ENCODE measurements at regions not wholly inside any gene's neighbourhood (a gene's known extent, or its start where the extent isn't known, plus 50 kb on each side); places are given as distances from the start of the nearest gene placed in this dataset.

DNA sequence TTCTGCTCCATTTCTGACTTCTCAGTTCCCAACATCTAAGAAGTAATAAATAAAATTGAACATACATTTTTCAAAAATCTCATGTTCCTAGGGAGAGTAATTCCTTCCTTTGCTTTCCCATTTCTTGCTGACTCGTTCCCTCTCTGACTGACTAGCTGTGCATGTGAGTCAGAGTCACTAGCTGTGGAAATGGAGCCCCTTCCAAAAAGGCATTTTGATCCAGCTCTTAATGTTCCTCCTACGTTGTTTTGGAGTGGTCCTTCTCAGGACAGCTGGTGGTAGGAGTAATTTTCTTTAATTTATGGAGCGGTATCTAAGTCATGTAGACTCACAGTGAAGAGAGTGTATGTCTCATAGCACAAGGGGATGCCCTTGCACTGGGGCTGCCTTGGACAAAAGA, 460.2 kb downstream of the GADD45G start:
- TF ChIP-seq, protein P1, sequence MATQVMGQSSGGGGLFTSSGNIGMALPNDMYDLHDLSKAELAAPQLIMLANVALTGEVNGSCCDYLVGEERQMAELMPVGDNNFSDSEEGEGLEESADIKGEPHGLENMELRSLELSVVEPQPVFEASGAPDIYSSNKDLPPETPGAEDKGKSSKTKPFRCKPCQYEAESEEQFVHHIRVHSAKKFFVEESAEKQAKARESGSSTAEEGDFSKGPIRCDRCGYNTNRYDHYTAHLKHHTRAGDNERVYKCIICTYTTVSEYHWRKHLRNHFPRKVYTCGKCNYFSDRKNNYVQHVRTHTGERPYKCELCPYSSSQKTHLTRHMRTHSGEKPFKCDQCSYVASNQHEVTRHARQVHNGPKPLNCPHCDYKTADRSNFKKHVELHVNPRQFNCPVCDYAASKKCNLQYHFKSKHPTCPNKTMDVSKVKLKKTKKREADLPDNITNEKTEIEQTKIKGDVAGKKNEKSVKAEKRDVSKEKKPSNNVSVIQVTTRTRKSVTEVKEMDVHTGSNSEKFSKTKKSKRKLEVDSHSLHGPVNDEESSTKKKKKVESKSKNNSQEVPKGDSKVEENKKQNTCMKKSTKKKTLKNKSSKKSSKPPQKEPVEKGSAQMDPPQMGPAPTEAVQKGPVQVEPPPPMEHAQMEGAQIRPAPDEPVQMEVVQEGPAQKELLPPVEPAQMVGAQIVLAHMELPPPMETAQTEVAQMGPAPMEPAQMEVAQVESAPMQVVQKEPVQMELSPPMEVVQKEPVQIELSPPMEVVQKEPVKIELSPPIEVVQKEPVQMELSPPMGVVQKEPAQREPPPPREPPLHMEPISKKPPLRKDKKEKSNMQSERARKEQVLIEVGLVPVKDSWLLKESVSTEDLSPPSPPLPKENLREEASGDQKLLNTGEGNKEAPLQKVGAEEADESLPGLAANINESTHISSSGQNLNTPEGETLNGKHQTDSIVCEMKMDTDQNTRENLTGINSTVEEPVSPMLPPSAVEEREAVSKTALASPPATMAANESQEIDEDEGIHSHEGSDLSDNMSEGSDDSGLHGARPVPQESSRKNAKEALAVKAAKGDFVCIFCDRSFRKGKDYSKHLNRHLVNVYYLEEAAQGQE (IDR thresholded peaks at IDR 0.05; ENCODE audit: borderline replicate concordance): no peak
- TF ChIP-seq EZH2 (IDR thresholded peaks at IDR 0.05; ENCODE audit: borderline replicate concordance, insufficient read depth, low read length, poor library complexity, severe bottlenecking) (no peak), RAD21 (conservative IDR thresholded peaks at IDR 0.05) (no peak), EP300 (conservative IDR thresholded peaks at IDR 0.05; ENCODE audit: poor library complexity, severe bottlenecking) (no peak), TAF1 (IDR thresholded peaks at IDR 0.05; ENCODE audit: low read depth) (no peak)
- H4K20me1 ChIP-seq (ENCODE audit: insufficient read depth): no peaks in the 10 kb centered on the region
- H3K4me2 ChIP-seq (ENCODE audit: low read length): no peak overlapping the region
- no peaks in the 10 kb centered on the region for H3K79me2 ChIP-seq (replicated peaks; ENCODE audit: insufficient read depth, low read length)
- no peak overlapping the region for H3K27ac ChIP-seq (ENCODE audit: low read length)
- H3K9me2 ChIP-seq (ENCODE audit: insufficient read depth, low read length): no peaks in the 10 kb centered on the region
- H3K36me3 ChIP-seq (ENCODE audit: insufficient read depth, low read length): no peaks in the 10 kb centered on the region
- no peak overlapping the region for H2AFZ ChIP-seq (ENCODE audit: low read depth, low read length)
- no peaks in the 10 kb centered on the region for H3F3A ChIP-seq (ENCODE audit: insufficient read depth, low read length, poor library complexity, severe bottlenecking)
- H3K9me3 ChIP-seq (ENCODE audit: low read length): no peaks in the 10 kb centered on the region
- no peak overlapping the region for H3K4me3 ChIP-seq (ENCODE audit: low read length)
- H3K27me3 ChIP-seq (ENCODE audit: insufficient read depth, low read depth, low read length): no peaks in the 10 kb centered on the region
- H3K9ac ChIP-seq (ENCODE audit: low read length): no peak overlapping the region

DNA sequence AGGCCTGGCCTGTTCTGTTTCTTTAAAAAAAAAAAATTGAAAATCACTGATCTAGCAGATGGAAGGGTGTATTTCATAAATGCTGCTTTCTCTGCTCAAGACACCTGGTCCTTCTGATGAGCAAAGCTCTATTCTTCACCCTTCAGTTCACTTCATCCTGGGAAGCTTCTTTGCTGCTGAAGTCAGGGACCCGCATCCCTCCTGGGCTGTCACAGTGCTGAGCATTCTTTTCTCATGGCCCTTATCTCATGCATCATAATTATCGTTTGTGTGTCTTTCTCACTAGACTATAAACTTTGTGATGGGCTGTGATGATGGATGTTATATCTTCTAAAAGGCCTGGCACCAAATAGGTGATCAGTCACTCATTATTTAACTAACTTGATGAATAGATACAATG, 461.0 kb downstream of the GADD45G start:
- no peaks in the 10 kb centered on the region for H3K27me3 ChIP-seq (ENCODE audit: insufficient read depth, low read depth, low read length)
- no peaks in the 10 kb centered on the region for H3K9me2 ChIP-seq (ENCODE audit: insufficient read depth, low read length)
- no peaks in the 10 kb centered on the region for H3F3A ChIP-seq (ENCODE audit: insufficient read depth, low read length, poor library complexity, severe bottlenecking)
- no peaks in the 10 kb centered on the region for H3K9me3 ChIP-seq (ENCODE audit: low read length)
- no peak overlapping the region for H2AFZ ChIP-seq (ENCODE audit: low read depth, low read length)
- H3K27ac ChIP-seq (ENCODE audit: low read length): no peak overlapping the region
- TF ChIP-seq EP300 (conservative IDR thresholded peaks at IDR 0.05; ENCODE audit: poor library complexity, severe bottlenecking) (no peak), RAD21 (conservative IDR thresholded peaks at IDR 0.05) (no peak), SMC3 (conservative IDR thresholded peaks at IDR 0.05; ENCODE audit: poor library complexity) (no peak), MXI1 (conservative IDR thresholded peaks at IDR 0.05; ENCODE audit: poor library complexity, severe bottlenecking) (no peak), TAF1 (IDR thresholded peaks at IDR 0.05; ENCODE audit: low read depth) (no peak), POLR2AphosphoS5 (IDR thresholded peaks at IDR 0.05) (no peak), EZH2 (IDR thresholded peaks at IDR 0.05; ENCODE audit: borderline replicate concordance, insufficient read depth, low read length, poor library complexity, severe bottlenecking) (no peak)
- TF ChIP-seq, protein P2, sequence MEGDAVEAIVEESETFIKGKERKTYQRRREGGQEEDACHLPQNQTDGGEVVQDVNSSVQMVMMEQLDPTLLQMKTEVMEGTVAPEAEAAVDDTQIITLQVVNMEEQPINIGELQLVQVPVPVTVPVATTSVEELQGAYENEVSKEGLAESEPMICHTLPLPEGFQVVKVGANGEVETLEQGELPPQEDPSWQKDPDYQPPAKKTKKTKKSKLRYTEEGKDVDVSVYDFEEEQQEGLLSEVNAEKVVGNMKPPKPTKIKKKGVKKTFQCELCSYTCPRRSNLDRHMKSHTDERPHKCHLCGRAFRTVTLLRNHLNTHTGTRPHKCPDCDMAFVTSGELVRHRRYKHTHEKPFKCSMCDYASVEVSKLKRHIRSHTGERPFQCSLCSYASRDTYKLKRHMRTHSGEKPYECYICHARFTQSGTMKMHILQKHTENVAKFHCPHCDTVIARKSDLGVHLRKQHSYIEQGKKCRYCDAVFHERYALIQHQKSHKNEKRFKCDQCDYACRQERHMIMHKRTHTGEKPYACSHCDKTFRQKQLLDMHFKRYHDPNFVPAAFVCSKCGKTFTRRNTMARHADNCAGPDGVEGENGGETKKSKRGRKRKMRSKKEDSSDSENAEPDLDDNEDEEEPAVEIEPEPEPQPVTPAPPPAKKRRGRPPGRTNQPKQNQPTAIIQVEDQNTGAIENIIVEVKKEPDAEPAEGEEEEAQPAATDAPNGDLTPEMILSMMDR (IDR thresholded peaks at IDR 0.05; ENCODE audit: poor library complexity, severe bottlenecking): no peak
- TF ChIP-seq, protein P1 (IDR thresholded peaks at IDR 0.05; ENCODE audit: borderline replicate concordance): no peak
- no peak overlapping the region for H3K4me3 ChIP-seq (ENCODE audit: low read length)
- H3K36me3 ChIP-seq (ENCODE audit: insufficient read depth, low read length): no peaks in the 10 kb centered on the region
- H3K79me2 ChIP-seq (replicated peaks; ENCODE audit: insufficient read depth, low read length): no peaks in the 10 kb centered on the region
- no peaks in the 10 kb centered on the region for H4K20me1 ChIP-seq (ENCODE audit: insufficient read depth)
- H3K9ac ChIP-seq (ENCODE audit: low read length): no peak overlapping the region
- no peak overlapping the region for H3K4me2 ChIP-seq (ENCODE audit: low read length)
